Stimulated activated naive CD8-positive, alpha-beta T cell treated with anti-CD3 and anti-CD28 coated beads, Interleukin-15, Interleukin-2, amounts not matched to agents 100 ng/mL and 50 ng/mL, for 24 hours (primary cell): ENCODE measurements at regions not wholly inside any gene's neighbourhood (a gene's known extent, or its start where the extent isn't known, plus 50 kb on each side); places are given as distances from the start of the nearest gene placed in this dataset.
"Not testable (repeated sequence)": the region's sequence is repeated elsewhere in the genome, so short reads cannot be mapped to it uniquely, and the experiment has no call there.

Experiments used
- H3K27ac Mint-ChIP-seq: one replicate; pipeline ENCODE4 v1.8.0; 2021; ENCODE audit warnings: mild to moderate bottlenecking, mixed read lengths
- H3K27me3 Mint-ChIP-seq: one replicate; pipeline ENCODE4 v1.8.0; 2021; ENCODE audit warnings: mixed read lengths
- H3K36me3 Mint-ChIP-seq: one replicate; pipeline ENCODE4 v1.8.0; 2021; ENCODE audit warnings: low read depth, mixed read lengths
- H3K4me1 Mint-ChIP-seq: one replicate; pipeline ENCODE4 v1.8.0; 2021; ENCODE audit warnings: low read depth, mixed read lengths
- H3K4me3 Mint-ChIP-seq: one replicate; pipeline ENCODE4 v1.8.0; 2021; ENCODE audit warnings: mild to moderate bottlenecking, mixed read lengths
- H3K9me3 Mint-ChIP-seq: one replicate; pipeline ENCODE4 v1.8.0; 2021; ENCODE audit warnings: mixed read lengths

GRCh38 chr20:56899506-56899905 is 270.4 kb downstream of the TFAP2C start:
- no peaks in the 10 kb centered on the region for H3K27me3 Mint-ChIP-seq
- no peak overlapping the region for H3K4me3 Mint-ChIP-seq
- no peak overlapping the region for H3K27ac Mint-ChIP-seq
- H3K9me3 Mint-ChIP-seq, result peaks cover 6% of the 10 kb centered on the region
- no peaks in the 10 kb centered on the region for H3K4me1 Mint-ChIP-seq
- H3K36me3 Mint-ChIP-seq, result no peaks in the 10 kb centered on the region

- no peak overlapping the region for H3K4me3 Mint-ChIP-seq
- H3K36me3 Mint-ChIP-seq, result no peaks in the 10 kb centered on the region
- H3K27ac Mint-ChIP-seq, result no peak overlapping the region
- H3K4me1 Mint-ChIP-seq, result no peaks in the 10 kb centered on the region
- H3K27me3 Mint-ChIP-seq, result no peaks in the 10 kb centered on the region
- peaks cover 6% of the 10 kb centered on the region for H3K9me3 Mint-ChIP-seq
Observed at GRCh38 chr20:56900252-56900651, 271.1 kb downstream of the TFAP2C start.

DNA sequence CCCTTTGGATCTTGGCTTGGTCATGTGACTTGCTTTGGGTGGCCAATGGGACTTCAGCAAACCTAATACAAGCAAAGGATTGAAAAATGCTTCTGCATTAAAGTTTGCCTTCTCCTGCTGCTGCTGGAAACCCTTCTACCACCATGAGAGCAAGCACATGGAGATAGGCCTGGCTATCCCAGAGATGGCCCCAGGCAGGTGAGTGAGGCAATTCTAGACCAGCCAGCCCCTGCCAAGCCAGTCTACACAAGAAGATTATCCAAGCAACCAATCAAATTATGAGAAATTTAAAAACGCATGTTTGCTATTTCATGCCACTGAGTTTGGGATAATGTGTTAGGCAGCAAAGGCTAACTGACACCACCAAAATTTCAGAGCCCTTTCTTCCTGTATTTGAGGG is 274.3 kb downstream of the TFAP2C start:
- no peaks in the 10 kb centered on the region for H3K36me3 Mint-ChIP-seq
- H3K4me1 Mint-ChIP-seq, result no peaks in the 10 kb centered on the region
- H3K9me3 Mint-ChIP-seq, result peaks cover 6% of the 10 kb centered on the region
- H3K4me3 Mint-ChIP-seq, result no peak overlapping the region
- no peaks in the 10 kb centered on the region for H3K27me3 Mint-ChIP-seq
- no peak overlapping the region for H3K27ac Mint-ChIP-seq

- Mint-ChIP-seq H3K27ac (no peak overlapping the region), H3K36me3 (no peaks in the 10 kb centered on the region), H3K27me3 (no peaks in the 10 kb centered on the region), H3K4me3 (no peak overlapping the region), H3K9me3 (peaks cover 6% of the 10 kb centered on the region), H3K4me1 (no peaks in the 10 kb centered on the region)
Observed at GRCh38 chr20:56903858-56904257, 274.8 kb downstream of the TFAP2C start.

- H3K27me3 Mint-ChIP-seq, result peaks cover 4% of the 10 kb centered on the region
- no peak overlapping the region for H3K4me3 Mint-ChIP-seq
- no peaks in the 10 kb centered on the region for H3K4me1 Mint-ChIP-seq
- H3K36me3 Mint-ChIP-seq, result no peaks in the 10 kb centered on the region
- no peak overlapping the region for H3K27ac Mint-ChIP-seq
- H3K9me3 Mint-ChIP-seq, result no peaks in the 10 kb centered on the region
Observed at GRCh38 chr20:56909918-56910714, 281.0 kb downstream of the TFAP2C start.

- no peaks in the 10 kb centered on the region for H3K4me1 Mint-ChIP-seq
- no peaks in the 10 kb centered on the region for H3K9me3 Mint-ChIP-seq
- peaks cover 4% of the 10 kb centered on the region for H3K27me3 Mint-ChIP-seq
- no peak overlapping the region for H3K27ac Mint-ChIP-seq
- H3K4me3 Mint-ChIP-seq, result no peak overlapping the region
- H3K36me3 Mint-ChIP-seq, result no peaks in the 10 kb centered on the region
Observed at GRCh38 chr20:56911946-56912345, 282.8 kb downstream of the TFAP2C start.

GRCh38 chr20:56914532-56914931 is 285.4 kb downstream of the TFAP2C start:
- H3K27ac Mint-ChIP-seq, result no peak overlapping the region
- H3K4me3 Mint-ChIP-seq, result no peak overlapping the region
- H3K4me1 Mint-ChIP-seq, result no peaks in the 10 kb centered on the region
- H3K36me3 Mint-ChIP-seq, result no peaks in the 10 kb centered on the region
- no peaks in the 10 kb centered on the region for H3K9me3 Mint-ChIP-seq
- H3K27me3 Mint-ChIP-seq, result peaks cover 9% of the 10 kb centered on the region

DNA sequence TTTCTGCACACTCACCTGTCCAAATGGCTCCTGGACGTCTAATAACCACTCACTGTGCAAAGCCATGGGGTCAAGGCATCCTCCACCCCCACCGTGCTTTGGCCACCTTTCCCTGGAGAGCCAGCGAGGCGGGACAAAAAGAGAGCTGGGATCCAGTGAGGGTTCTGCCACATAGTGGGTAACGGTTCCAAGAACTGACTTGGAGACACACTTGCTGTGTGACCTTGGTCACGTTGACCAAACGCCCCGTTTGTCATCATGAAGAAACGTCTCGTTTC is 287.2 kb downstream of the TFAP2C start:
- no peaks in the 10 kb centered on the region for H3K4me1 Mint-ChIP-seq
- H3K27me3 Mint-ChIP-seq, result peaks cover 9% of the 10 kb centered on the region
- H3K27ac Mint-ChIP-seq, result no peak overlapping the region
- H3K4me3 Mint-ChIP-seq, result no peak overlapping the region
- no peaks in the 10 kb centered on the region for H3K36me3 Mint-ChIP-seq
- H3K9me3 Mint-ChIP-seq, result no peaks in the 10 kb centered on the region

DNA sequence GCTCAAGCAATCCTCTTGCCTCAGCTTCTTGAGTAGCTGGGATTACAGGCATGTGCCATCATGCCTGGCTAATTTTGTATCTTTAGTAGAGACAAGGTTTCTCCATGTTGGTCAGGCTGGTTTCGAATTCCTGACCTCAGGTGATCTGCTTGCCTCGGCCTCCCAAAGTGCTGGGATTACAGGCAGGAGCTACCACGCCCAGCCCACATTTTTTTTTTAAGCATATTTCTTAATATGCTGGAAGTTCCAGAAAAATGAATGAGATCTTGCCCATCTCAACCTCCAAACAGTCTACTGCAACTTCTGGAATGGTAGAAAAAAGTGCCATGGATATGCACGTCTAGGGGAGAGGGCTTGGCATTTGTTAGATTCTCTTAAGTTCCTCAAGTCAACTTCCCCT is 290.9 kb downstream of the TFAP2C start:
- not testable (repeated sequence) for H3K4me1 Mint-ChIP-seq, H3K27ac Mint-ChIP-seq, H3K36me3 Mint-ChIP-seq, H3K4me3 Mint-ChIP-seq, H3K9me3 Mint-ChIP-seq
- peaks cover 41% of the 10 kb centered on the region for H3K27me3 Mint-ChIP-seq

- Mint-ChIP-seq H3K9me3 (no peaks in the 10 kb centered on the region), H3K4me1 (no peaks in the 10 kb centered on the region), H3K27ac (no peak overlapping the region), H3K27me3 (peaks cover 60% of the 10 kb centered on the region), H3K36me3 (no peaks in the 10 kb centered on the region), H3K4me3 (no peak overlapping the region)
Observed at GRCh38 chr20:56922497-56922896, 293.4 kb downstream of the TFAP2C start.

- Mint-ChIP-seq H3K27ac (no peak overlapping the region), H3K4me3 (no peak overlapping the region), H3K4me1 (no peaks in the 10 kb centered on the region), H3K9me3 (no peaks in the 10 kb centered on the region), H3K36me3 (no peaks in the 10 kb centered on the region), H3K27me3 (peaks cover 76% of the 10 kb centered on the region)
Observed at GRCh38 chr20:56924292-56925081, 295.4 kb downstream of the TFAP2C start.

DNA sequence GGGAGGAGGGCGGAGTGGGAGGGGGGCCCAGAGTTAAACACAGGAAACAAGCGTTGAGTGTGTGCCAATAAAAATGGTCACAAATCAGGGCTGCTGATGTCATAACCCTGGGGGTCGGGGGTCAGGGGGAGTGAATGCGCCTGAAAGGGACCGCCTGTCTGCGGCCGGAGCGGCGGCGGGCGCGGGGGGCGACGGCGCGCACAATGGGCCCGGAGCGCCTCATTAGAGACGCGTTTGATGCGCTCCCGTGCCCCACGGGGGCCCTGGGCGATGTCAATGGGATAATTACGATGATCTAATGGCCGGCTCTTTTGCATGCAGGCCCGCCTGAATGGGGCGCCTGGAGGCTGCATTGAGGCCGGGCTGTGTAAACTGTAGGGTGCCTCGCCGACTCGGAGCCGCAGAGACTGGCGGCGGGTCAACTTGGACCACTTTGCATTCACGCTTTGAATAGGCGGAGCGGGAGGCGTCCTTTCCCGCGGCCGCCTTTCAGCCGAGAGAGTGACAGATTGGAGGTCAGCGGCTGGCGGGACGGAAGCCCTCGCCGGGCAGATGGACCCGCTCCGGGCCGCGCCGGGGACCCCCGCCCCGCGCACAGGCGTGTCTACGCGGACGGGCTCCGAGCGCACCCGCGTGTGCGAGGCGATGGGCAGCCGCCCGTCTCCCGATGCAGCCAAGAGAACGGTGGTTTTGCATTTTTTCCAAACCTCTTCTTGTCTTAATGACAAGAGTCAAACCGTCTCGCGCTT is 296.1 kb downstream of the TFAP2C start:
- Mint-ChIP-seq H3K4me1 (no peaks in the 10 kb centered on the region), H3K4me3 (no peak overlapping the region), H3K9me3 (no peaks in the 10 kb centered on the region), H3K36me3 (no peaks in the 10 kb centered on the region), H3K27ac (no peak overlapping the region), H3K27me3 (peaks cover 81% of the 10 kb centered on the region)

DNA sequence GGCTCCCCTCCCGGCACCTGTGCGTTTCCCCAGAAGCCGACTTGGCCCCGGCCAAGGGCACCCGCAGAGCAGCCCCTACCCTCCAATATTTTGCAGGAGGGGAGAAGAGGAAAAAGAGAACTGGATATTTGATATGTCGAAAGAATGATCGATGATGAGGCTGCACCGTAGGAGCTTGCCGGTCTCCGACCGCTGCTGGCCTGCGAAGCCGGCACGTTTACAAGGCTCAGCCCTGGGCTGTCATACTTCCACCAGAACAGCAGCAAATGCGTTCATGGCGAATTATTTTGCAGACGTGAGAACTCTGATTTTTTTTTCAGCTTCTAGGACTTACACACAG is 296.7 kb downstream of the TFAP2C start:
- H3K4me1 Mint-ChIP-seq, result no peaks in the 10 kb centered on the region
- H3K9me3 Mint-ChIP-seq, result no peaks in the 10 kb centered on the region
- H3K4me3 Mint-ChIP-seq, result no peak overlapping the region
- no peaks in the 10 kb centered on the region for H3K36me3 Mint-ChIP-seq
- no peak overlapping the region for H3K27ac Mint-ChIP-seq
- H3K27me3 Mint-ChIP-seq, result peaks cover 84% of the 10 kb centered on the region

DNA sequence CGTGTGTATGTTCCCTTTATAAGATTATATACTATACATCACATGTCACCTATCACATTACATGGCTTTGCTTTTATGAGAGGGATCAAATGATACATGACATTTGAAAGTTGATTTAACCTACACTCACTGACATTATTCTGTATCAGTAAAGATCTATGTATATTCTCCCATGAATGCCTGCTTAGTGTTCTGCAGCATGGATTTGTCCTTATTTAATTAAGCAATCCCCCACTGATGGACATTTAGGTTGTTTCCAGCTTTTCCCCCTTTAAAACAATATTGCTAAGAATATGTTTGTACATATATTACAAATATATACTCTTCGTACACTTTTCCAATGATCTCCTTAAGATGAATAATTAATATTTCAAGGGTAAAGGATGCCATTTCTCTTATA is 297.4 kb downstream of the TFAP2C start:
- Mint-ChIP-seq H3K27ac (no peak overlapping the region), H3K4me3 (no peak overlapping the region), H3K4me1 (no peaks in the 10 kb centered on the region), H3K9me3 (no peaks in the 10 kb centered on the region), H3K27me3 (peaks cover 82% of the 10 kb centered on the region), H3K36me3 (no peaks in the 10 kb centered on the region)

DNA sequence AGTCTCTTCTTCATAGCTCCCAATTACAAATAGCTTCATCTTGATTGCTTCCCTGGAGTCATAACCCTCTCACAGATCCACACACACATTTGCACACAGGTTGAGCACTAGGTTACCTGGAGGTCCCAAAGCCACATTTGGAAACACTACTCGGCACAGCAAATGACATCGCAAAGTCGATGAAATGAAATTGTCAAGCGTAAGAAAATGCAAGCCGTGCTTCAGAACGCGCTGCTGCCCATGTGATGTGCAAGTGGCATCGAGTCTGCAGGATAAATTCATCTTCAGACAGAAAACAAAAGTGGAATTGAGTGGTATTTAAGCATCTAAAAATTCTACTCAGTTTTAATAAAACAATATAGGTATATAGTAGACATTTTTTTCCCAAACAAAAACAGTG is 298.0 kb downstream of the TFAP2C start:
- Mint-ChIP-seq H3K4me1 (no peaks in the 10 kb centered on the region), H3K27me3 (peaks cover 76% of the 10 kb centered on the region), H3K9me3 (no peaks in the 10 kb centered on the region), H3K36me3 (no peaks in the 10 kb centered on the region), H3K27ac (no peak overlapping the region), H3K4me3 (no peak overlapping the region)
